Erythroblast (primary cell): ENCODE measurements at regions not wholly inside any gene's neighbourhood (a gene's known extent, or its start where the extent isn't known, plus 50 kb on each side); places are given as distances from the start of the nearest gene placed in this dataset.

Experiments
- GATA1 ChIP-seq: IDR thresholded peaks from 2 replicates; pipeline ENCODE4 v1.6.1; 2011; ENCODE audit warnings: low read depth, mild to moderate bottlenecking, control low read depth, low read length, moderate library complexity
- POLR2A ChIP-seq: IDR thresholded peaks from 2 replicates; pipeline ENCODE4 v1.6.1; 2011; ENCODE audit warnings: mild to moderate bottlenecking, low read length

- no peak for TF ChIP-seq POLR2A
- TF ChIP-seq GATA1 = no peak
Observed at GRCh38 chr16:64704386-64704785, 417.5 kb downstream of the CDH11 start.
